A549 (cell line): ENCODE measurements at regions not wholly inside any gene's neighbourhood (a gene's known extent, or its start where the extent isn't known, plus 50 kb on each side); places are given as distances from the start of the nearest gene placed in this dataset.

ENCODE experiments used
- CTCF ChIP-seq: fragments of >200 bp; sonication (Bioruptor Twin); formaldehyde crosslinking; IDR thresholded peaks from 3 replicates; pipeline ENCODE4 v1.5.1; 2016
- ELK1 ChIP-seq: fragments of 150-350 bp; IDR thresholded peaks from 2 replicates; pipeline ENCODE4 v1.6.1; 2014; ENCODE audit warnings: low read depth, mild to moderate bottlenecking, low read length
- JUN ChIP-seq, 2 experiments: fragments of >200 bp; sonication (Bioruptor Twin); formaldehyde crosslinking; IDR thresholded peaks; 2 replicates in 1 of 2; 3 replicates in 1 of 2; pipeline ENCODE4 v1.6.1; 2016 to 2017
- MYC ChIP-seq: IDR thresholded peaks from 2 replicates; pipeline ENCODE4 v1.6.1; 2012; ENCODE audit warnings: mild to moderate bottlenecking, inconsistent platforms, low read length, improper control_type of control experiment, borderline replicate concordance
- PBX3 ChIP-seq: IDR thresholded peaks from 2 replicates; pipeline ENCODE4 v1.6.1; 2012
- POLR2AphosphoS2 ChIP-seq: conservative IDR thresholded peaks from 2 replicates; pipeline ENCODE4 v1.6.1; 2012; ENCODE audit warnings: low read length, improper control_type of control experiment, inconsistent platforms
- TF ChIP-seq, protein P1 (sequence below): fragments of 450-650 bp; IDR thresholded peaks from 2 replicates; pipeline ENCODE4 v1.6.1; 2014; ENCODE audit warnings: antibody characterized with exemption

GRCh38 chr2:128748835-128749605 is 430.4 kb upstream of the HS6ST1 start:
- TF ChIP-seq POLR2AphosphoS2 (no peak), CTCF (no peak), MYC (no peak), ELK1 (no peak), JUN (IDR thresholded peaks at IDR 0.05) (no peak), PBX3 (no peak)
- TF ChIP-seq, protein P1, sequence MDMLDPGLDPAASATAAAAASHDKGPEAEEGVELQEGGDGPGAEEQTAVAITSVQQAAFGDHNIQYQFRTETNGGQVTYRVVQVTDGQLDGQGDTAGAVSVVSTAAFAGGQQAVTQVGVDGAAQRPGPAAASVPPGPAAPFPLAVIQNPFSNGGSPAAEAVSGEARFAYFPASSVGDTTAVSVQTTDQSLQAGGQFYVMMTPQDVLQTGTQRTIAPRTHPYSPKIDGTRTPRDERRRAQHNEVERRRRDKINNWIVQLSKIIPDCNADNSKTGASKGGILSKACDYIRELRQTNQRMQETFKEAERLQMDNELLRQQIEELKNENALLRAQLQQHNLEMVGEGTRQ = no peak
